ENCODE measurements at regions not wholly inside any gene's neighbourhood (a gene's known extent, or its start where the extent isn't known, plus 50 kb on each side); places are given as distances from the start of the nearest gene placed in this dataset.
A peak's percentile ranks its signal among the peaks of the same experiment; 100 is the strongest.

- no peak overlapping the region for H3K9ac ChIP-seq (ENCODE audit: low read length in 2 of 2)
Observed at GRCh38 chr6:21648475-21649050, 55.0 kb downstream of the SOX4 start.

GRCh38 chr6:21653323-21653722 is 59.8 kb downstream of the SOX4 start:
- Histone ChIP-seq H3K9me3 (ENCODE audit: control insufficient read depth in 2 of 2, low read length in 2 of 2) (no peaks in the 10 kb centered on the region), H3K27me3 (ENCODE audit: control insufficient read depth in 1 of 2, insufficient read depth in 2 of 2, low read length in 2 of 2) (no peaks in the 10 kb centered on the region), H3K9ac (ENCODE audit: low read length in 2 of 2) (no peak overlapping the region), H3K4me1 (ENCODE audit: control insufficient read depth, insufficient read depth, low read length) (no peaks in the 10 kb centered on the region), H3K27ac (ENCODE audit: low read length) (no peak overlapping the region), H3K4me3 (ENCODE audit: low read length in 2 of 2) (no peak overlapping the region), H3K36me3 (ENCODE audit: control insufficient read depth in 2 of 2, insufficient read depth in 2 of 2, low read length in 2 of 2) (no peaks in the 10 kb centered on the region)

More at GRCh38 chr6:21648475-21649050, 55.0 kb downstream of the SOX4 start:
- Histone ChIP-seq H3K36me3 (ENCODE audit: control insufficient read depth in 2 of 2, insufficient read depth in 2 of 2, low read length in 2 of 2) (no peaks in the 10 kb centered on the region), H3K27me3 (ENCODE audit: control insufficient read depth in 1 of 2, insufficient read depth in 2 of 2, low read length in 2 of 2) (no peaks in the 10 kb centered on the region), H3K27ac (ENCODE audit: low read length) (no peak overlapping the region), H3K4me3 (ENCODE audit: low read length in 2 of 2) (no peak overlapping the region), H3K4me1 (ENCODE audit: control insufficient read depth, insufficient read depth, low read length) (no peaks in the 10 kb centered on the region), H3K9me3 (ENCODE audit: control insufficient read depth in 2 of 2, low read length in 2 of 2) (no peaks in the 10 kb centered on the region)

DNA sequence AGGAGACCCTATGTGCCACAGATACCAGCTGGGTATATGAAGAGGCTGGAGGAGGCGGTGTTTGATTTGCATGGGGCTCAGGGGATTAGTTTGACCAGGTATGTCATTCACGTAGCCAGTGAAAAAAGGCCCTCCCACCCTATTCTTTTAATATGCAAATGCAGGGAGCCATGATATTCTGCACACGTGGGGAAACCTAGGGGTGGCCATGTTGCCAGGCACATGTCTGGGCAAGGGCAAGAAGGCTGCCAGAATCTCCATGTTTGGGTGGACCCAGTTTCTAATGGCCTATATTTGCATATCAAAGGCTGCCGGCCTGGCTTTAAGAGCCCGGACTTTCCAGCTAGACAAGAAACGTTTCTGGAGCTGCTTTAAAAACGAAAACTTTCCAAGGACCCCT is 60.4 kb downstream of the SOX4 start:
- Histone ChIP-seq H3K36me3 (ENCODE audit: control insufficient read depth in 2 of 2, insufficient read depth in 2 of 2, low read length in 2 of 2) (no peaks in the 10 kb centered on the region), H3K4me1 (ENCODE audit: control insufficient read depth, insufficient read depth, low read length) (no peaks in the 10 kb centered on the region), H3K9ac (ENCODE audit: low read length in 2 of 2) (no peak overlapping the region), H3K27me3 (ENCODE audit: control insufficient read depth in 1 of 2, insufficient read depth in 2 of 2, low read length in 2 of 2) (no peaks in the 10 kb centered on the region), H3K4me3 (ENCODE audit: low read length in 2 of 2) (no peak overlapping the region), H3K27ac (ENCODE audit: low read length) (no peak overlapping the region), H3K9me3 (ENCODE audit: control insufficient read depth in 2 of 2, low read length in 2 of 2) (no peaks in the 10 kb centered on the region)

- Histone ChIP-seq H3K27me3 (ENCODE audit: control insufficient read depth in 1 of 2, insufficient read depth in 2 of 2, low read length in 2 of 2) (no peaks in the 10 kb centered on the region), H3K9me3 (ENCODE audit: control insufficient read depth in 2 of 2, low read length in 2 of 2) (no peaks in the 10 kb centered on the region), H3K4me1 (ENCODE audit: control insufficient read depth, insufficient read depth, low read length) (no peaks in the 10 kb centered on the region), H3K9ac (ENCODE audit: low read length in 2 of 2) (no peak overlapping the region), H3K27ac (ENCODE audit: low read length) (no peak overlapping the region), H3K36me3 (ENCODE audit: control insufficient read depth in 2 of 2, insufficient read depth in 2 of 2, low read length in 2 of 2) (no peaks in the 10 kb centered on the region), H3K4me3 (ENCODE audit: low read length in 2 of 2) (no peak overlapping the region)
Observed at GRCh38 chr6:21654361-21654760, 60.8 kb downstream of the SOX4 start.

- H3K27ac ChIP-seq (ENCODE audit: low read length) = no peak overlapping the region
- peaks cover 27% of the 10 kb centered on the region for H3K4me1 ChIP-seq (ENCODE audit: control insufficient read depth, insufficient read depth, low read length)
- no peak overlapping the region for H3K9ac ChIP-seq (ENCODE audit: low read length in 2 of 2)
- H3K36me3 ChIP-seq (ENCODE audit: control insufficient read depth in 2 of 2, insufficient read depth in 2 of 2, low read length in 2 of 2) = no peaks in the 10 kb centered on the region
- H3K4me3 ChIP-seq (ENCODE audit: low read length in 2 of 2) = peak overlapping the region; percentile 71 to 77
- H3K27me3 ChIP-seq (ENCODE audit: control insufficient read depth in 1 of 2, insufficient read depth in 2 of 2, low read length in 2 of 2) = peaks cover 24 to 37% of the 10 kb centered on the region in 2 donors
- no peaks in the 10 kb centered on the region for H3K9me3 ChIP-seq (ENCODE audit: control insufficient read depth in 2 of 2, low read length in 2 of 2)
Observed at GRCh38 chr6:21663966-21664313, 70.4 kb downstream of the SOX4 start.

- Histone ChIP-seq H3K9me3 (ENCODE audit: control insufficient read depth in 2 of 2, low read length in 2 of 2) (no peaks in the 10 kb centered on the region), H3K27ac (ENCODE audit: low read length) (no peak overlapping the region), H3K4me3 (ENCODE audit: low read length in 2 of 2) (peak overlapping the region; percentile 71 to 77), H3K9ac (ENCODE audit: low read length in 2 of 2) (peak overlapping the region; percentile 21 to 22), H3K4me1 (ENCODE audit: control insufficient read depth, insufficient read depth, low read length) (peaks cover 27% of the 10 kb centered on the region), H3K27me3 (ENCODE audit: control insufficient read depth in 1 of 2, insufficient read depth in 2 of 2, low read length in 2 of 2) (peaks cover 24 to 37% of the 10 kb centered on the region in 2 donors), H3K36me3 (ENCODE audit: control insufficient read depth in 2 of 2, insufficient read depth in 2 of 2, low read length in 2 of 2) (no peaks in the 10 kb centered on the region)
Observed at GRCh38 chr6:21664314-21665109, 71.0 kb downstream of the SOX4 start.

DNA sequence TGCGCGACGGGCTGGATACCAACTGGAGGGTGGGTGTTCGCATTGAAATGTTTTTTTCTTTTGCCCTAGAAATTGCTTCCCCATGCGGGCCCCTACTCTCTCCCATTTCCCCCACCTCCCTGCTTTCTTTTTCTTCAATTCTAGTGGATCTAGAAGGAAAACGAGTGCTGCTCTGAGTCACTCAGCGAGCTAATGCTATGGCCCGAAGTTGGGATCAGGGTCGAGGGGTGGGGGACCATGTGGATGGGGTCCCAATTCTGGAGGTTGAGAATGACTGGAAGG is 71.5 kb downstream of the SOX4 start:
- H3K27me3 ChIP-seq (ENCODE audit: control insufficient read depth in 1 of 2, insufficient read depth in 2 of 2, low read length in 2 of 2) = peaks cover 24 to 37% of the 10 kb centered on the region in 2 donors
- no peaks in the 10 kb centered on the region for H3K36me3 ChIP-seq (ENCODE audit: control insufficient read depth in 2 of 2, insufficient read depth in 2 of 2, low read length in 2 of 2)
- H3K27ac ChIP-seq (ENCODE audit: low read length) = no peak overlapping the region
- H3K9me3 ChIP-seq (ENCODE audit: control insufficient read depth in 2 of 2, low read length in 2 of 2) = no peaks in the 10 kb centered on the region
- H3K4me1 ChIP-seq (ENCODE audit: control insufficient read depth, insufficient read depth, low read length) = peaks cover 27% of the 10 kb centered on the region
- H3K9ac ChIP-seq (ENCODE audit: low read length in 2 of 2) = no peak overlapping the region
- peak overlapping the region; percentile 71 to 77 for H3K4me3 ChIP-seq (ENCODE audit: low read length in 2 of 2)

DNA sequence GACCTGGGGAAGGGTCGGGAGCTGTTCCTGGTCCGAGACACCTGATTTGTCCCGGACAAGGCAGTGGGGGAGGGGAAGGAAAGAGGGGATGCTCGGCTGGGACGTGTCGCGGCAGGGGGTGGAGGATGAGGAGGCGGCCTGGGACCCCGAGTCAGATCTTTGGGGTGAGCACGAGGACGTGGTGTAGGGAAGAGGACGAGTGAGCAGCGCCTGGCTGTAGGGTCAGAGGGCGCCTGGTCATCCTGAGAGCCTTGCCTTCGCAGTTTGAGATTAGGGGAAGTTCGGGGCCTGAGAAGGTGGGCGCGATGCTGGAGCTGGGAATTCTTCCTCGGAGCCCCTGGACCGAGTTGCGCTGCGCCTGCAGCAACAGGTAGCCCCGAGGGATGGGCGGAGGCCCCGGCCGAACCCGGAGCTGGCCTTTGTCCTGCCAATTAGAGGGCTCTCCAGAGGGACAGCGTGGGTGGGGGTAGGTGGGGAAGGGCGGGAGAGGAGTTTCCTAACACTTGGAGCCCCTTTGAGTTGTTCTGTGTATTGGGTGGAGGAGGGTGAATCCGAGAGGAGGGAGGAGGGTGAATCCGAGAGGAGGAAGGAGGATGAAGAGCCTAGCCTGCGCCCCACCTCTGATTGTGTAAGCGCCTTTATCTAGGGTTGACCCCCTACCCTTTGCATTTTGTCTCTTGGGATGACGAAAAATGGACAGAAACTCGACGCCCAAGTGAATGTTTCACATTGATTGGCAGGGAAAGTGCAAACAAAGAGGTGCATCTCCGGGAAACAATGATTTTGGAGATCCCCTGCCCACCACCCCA is 72.0 kb downstream of the SOX4 start:
- H3K4me1 ChIP-seq (ENCODE audit: control insufficient read depth, insufficient read depth, low read length) = peaks cover 27% of the 10 kb centered on the region
- H3K4me3 ChIP-seq (ENCODE audit: low read length in 2 of 2) = peak overlapping the region; percentile 71 to 77
- H3K36me3 ChIP-seq (ENCODE audit: control insufficient read depth in 2 of 2, insufficient read depth in 2 of 2, low read length in 2 of 2) = no peaks in the 10 kb centered on the region
- H3K27ac ChIP-seq (ENCODE audit: low read length) = no peak overlapping the region
- no peaks in the 10 kb centered on the region for H3K9me3 ChIP-seq (ENCODE audit: control insufficient read depth in 2 of 2, low read length in 2 of 2)
- H3K9ac ChIP-seq (ENCODE audit: low read length in 2 of 2) = no peak overlapping the region
- peaks cover 24 to 37% of the 10 kb centered on the region in 2 donors for H3K27me3 ChIP-seq (ENCODE audit: control insufficient read depth in 1 of 2, insufficient read depth in 2 of 2, low read length in 2 of 2)

DNA sequence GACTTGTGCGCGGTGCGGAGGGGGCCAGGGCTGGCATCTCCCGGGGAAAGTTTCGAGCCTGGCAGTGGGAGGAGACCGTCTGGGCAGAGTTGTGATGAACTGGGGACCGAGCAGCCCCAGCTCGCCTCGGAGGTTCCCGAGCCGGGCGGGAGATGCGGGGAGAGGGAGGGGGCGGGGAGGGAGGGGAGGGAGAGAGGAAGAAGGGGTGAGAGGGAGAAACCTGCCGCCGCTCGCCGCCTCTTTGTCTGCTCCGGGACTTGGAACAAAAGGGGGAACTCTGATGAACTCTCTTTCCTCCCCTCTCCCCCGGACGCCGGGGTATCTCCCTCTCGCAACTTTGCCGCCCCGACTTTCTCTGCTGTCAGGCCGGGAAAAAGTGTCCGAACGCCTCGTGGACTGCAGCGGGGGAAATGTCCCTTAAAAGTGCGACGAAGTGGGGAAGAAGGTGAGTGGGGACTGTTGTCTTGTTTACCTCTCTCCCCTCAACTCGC is 72.7 kb downstream of the SOX4 start:
- no peak overlapping the region for H3K27ac ChIP-seq (ENCODE audit: low read length)
- H3K36me3 ChIP-seq (ENCODE audit: control insufficient read depth in 2 of 2, insufficient read depth in 2 of 2, low read length in 2 of 2) = no peaks in the 10 kb centered on the region
- peak overlapping the region in 1 of 2 donors; percentile 58 for H3K9ac ChIP-seq (ENCODE audit: low read length in 2 of 2)
- H3K9me3 ChIP-seq (ENCODE audit: control insufficient read depth in 2 of 2, low read length in 2 of 2) = no peaks in the 10 kb centered on the region
- H3K4me1 ChIP-seq (ENCODE audit: control insufficient read depth, insufficient read depth, low read length) = peaks cover 27% of the 10 kb centered on the region
- H3K4me3 ChIP-seq (ENCODE audit: low read length in 2 of 2) = peak overlapping the region; percentile 71 to 77
- H3K27me3 ChIP-seq (ENCODE audit: control insufficient read depth in 1 of 2, insufficient read depth in 2 of 2, low read length in 2 of 2) = peaks cover 24 to 37% of the 10 kb centered on the region in 2 donors

DNA sequence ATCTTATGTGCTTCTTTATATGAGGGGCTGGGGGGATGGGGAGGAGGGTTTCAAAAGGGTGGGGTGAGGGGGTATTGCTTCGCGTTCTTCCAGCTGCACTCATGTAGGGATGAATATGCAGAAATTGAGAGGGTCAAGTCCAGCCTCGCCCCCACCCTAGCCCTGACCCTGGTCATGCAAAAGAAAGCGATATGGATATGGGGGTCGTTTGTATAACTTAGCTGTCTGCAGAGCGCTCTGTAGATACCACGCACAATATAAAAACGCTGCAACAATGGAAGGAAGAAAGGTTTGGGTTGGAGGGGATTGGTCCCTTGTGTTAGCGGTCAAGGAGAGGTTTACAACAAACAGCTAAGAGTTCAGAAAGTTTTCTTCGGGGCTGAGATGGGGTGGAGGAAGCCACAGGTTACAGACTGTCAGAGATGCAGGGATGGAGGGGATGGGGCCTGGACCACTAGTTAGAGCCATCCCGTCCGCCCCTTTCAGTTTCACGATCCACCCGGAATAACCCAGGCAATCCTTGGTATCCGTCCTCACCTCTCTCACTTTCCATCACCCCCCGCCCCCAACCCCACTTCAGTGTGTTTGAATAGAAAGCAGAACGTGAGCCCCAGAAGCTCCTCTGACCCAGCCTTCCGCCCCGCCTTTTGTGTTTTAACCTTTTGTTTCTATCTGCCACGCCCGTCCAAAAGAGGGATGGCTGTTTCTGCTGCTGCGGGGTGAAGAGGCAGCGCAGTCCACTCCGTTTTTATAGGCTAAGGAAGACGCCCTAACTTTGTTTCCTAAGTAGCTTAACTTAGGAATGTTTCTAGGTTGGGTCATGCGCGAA is 73.5 kb downstream of the SOX4 start:
- peaks cover 24 to 37% of the 10 kb centered on the region in 2 donors for H3K27me3 ChIP-seq (ENCODE audit: control insufficient read depth in 1 of 2, insufficient read depth in 2 of 2, low read length in 2 of 2)
- peaks cover 27% of the 10 kb centered on the region for H3K4me1 ChIP-seq (ENCODE audit: control insufficient read depth, insufficient read depth, low read length)
- no peaks in the 10 kb centered on the region for H3K36me3 ChIP-seq (ENCODE audit: control insufficient read depth in 2 of 2, insufficient read depth in 2 of 2, low read length in 2 of 2)
- no peak overlapping the region for H3K27ac ChIP-seq (ENCODE audit: low read length)
- no peaks in the 10 kb centered on the region for H3K9me3 ChIP-seq (ENCODE audit: control insufficient read depth in 2 of 2, low read length in 2 of 2)
- H3K4me3 ChIP-seq (ENCODE audit: low read length in 2 of 2) = peak overlapping the region; percentile 60 to 77
- peak overlapping the region; percentile 37 to 55 for H3K9ac ChIP-seq (ENCODE audit: low read length in 2 of 2)

Data from stomach smooth muscle (tissue), 2 donors.